ENCODE measurements at regions not wholly inside any gene's neighbourhood (a gene's known extent, or its start where the extent isn't known, plus 50 kb on each side); places are given as distances from the start of the nearest gene placed in this dataset.

DNA sequence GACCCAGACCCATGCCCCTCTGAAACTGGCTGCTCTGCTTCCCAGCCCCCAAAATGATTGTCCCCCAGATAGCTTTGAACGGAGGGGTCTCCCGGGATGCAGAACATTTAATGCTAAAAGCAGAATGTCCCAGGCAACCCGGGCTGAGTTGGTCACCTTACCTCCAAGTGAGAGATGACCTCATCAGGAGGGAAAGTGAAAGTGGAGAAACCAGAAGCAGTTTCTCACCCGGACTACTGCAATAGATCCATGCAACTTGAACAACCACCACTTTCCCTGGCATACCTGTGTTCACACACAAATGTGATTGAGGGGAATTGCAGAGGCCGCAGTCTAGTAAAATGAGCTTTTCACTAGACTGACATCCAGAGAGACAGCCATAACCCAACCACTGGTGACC, 75.3 kb upstream of the NPAS2 start:
- Histone ChIP-seq H3K4me2 (ENCODE audit: low read length) (peak overlapping the region; percentile 29), H3K9me3 (ENCODE audit: insufficient read depth, low read depth, low read length) (no peaks in the 10 kb centered on the region), H3K9ac (ENCODE audit: low read length) (peak overlapping the region; percentile 26), H3K27me3 (ENCODE audit: insufficient read depth, low read length) (no peaks in the 10 kb centered on the region), H2AFZ (ENCODE audit: low read depth, low read length) (peak overlapping the region; percentile 15), H4K20me1 (ENCODE audit: insufficient read depth, low read length) (no peaks in the 10 kb centered on the region), H3K79me2 (ENCODE audit: insufficient read depth, low read length) (no peaks in the 10 kb centered on the region), H3K36me3 (ENCODE audit: insufficient read depth, low read length) (no peaks in the 10 kb centered on the region), H3K4me3 (ENCODE audit: insufficient read depth, low read depth, low read length) (no peak overlapping the region), H3K4me1 (ENCODE audit: insufficient read depth, low read length) (peaks cover 46% of the 10 kb centered on the region), H3K27ac (ENCODE audit: low read depth, low read length) (no peak overlapping the region)
- Mint-ChIP-seq H3K9me3 (ENCODE audit: unreplicated experiment) (peaks cover 3% of the 10 kb centered on the region), H3K4me1 (ENCODE audit: low read depth, unreplicated experiment) (peaks cover 36% of the 10 kb centered on the region), H3K4me3 (ENCODE audit: unreplicated experiment) (peak overlapping the region; percentile 17), H3K27me3 (ENCODE audit: low read depth, unreplicated experiment) (peaks cover 7% of the 10 kb centered on the region), H3K27ac (ENCODE audit: unreplicated experiment) (peak overlapping the region; percentile 84), H3K36me3 (ENCODE audit: low read depth, unreplicated experiment) (no peaks in the 10 kb centered on the region)
- no peak for FAIRE-seq
- peak; percentile 63 for DNase-seq (ENCODE audit: low read depth)
- TF ChIP-seq CTCF (IDR thresholded peaks at IDR 0.05; ENCODE audit: insufficient read depth, low read depth, low read length) (no peak), EZH2 (IDR thresholded peaks at IDR 0.05; ENCODE audit: insufficient read depth, low read length) (no peak)

DNA sequence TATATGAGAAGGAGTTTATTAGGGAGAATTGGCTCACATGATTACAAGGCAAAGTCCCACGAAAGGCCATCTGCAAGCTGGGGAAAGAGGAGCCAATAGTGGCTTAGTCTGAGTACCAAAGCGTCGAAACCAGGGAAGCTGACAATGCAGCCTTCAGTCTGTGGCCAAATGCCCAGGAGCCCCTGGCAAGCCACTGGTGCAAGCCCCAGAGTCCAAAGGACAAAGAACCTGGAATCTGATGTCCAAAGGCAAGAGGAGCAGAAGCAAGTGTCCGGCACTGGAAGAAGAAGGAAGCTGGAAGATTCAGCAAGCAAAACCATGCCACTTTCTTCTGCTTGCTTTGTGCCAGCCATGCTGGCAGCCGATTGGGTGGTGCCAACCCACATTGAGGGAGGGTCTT, 74.3 kb upstream of the NPAS2 start:
- FAIRE-seq: no peak
- Mint-ChIP-seq H3K36me3 (ENCODE audit: low read depth, unreplicated experiment) (no peaks in the 10 kb centered on the region), H3K4me1 (ENCODE audit: low read depth, unreplicated experiment) (peaks cover 36% of the 10 kb centered on the region), H3K27ac (ENCODE audit: unreplicated experiment) (no peak overlapping the region), H3K27me3 (ENCODE audit: low read depth, unreplicated experiment) (peaks cover 7% of the 10 kb centered on the region), H3K4me3 (ENCODE audit: unreplicated experiment) (no peak overlapping the region), H3K9me3 (ENCODE audit: unreplicated experiment) (peaks cover 3% of the 10 kb centered on the region)
- Histone ChIP-seq H3K79me2 (ENCODE audit: insufficient read depth, low read length) (no peaks in the 10 kb centered on the region), H3K27me3 (ENCODE audit: insufficient read depth, low read length) (no peaks in the 10 kb centered on the region), H3K4me1 (ENCODE audit: insufficient read depth, low read length) (peaks cover 46% of the 10 kb centered on the region), H3K4me2 (ENCODE audit: low read length) (no peak overlapping the region), H3K9ac (ENCODE audit: low read length) (no peak overlapping the region), H2AFZ (ENCODE audit: low read depth, low read length) (no peak overlapping the region), H3K4me3 (ENCODE audit: insufficient read depth, low read depth, low read length) (no peak overlapping the region), H4K20me1 (ENCODE audit: insufficient read depth, low read length) (no peaks in the 10 kb centered on the region), H3K9me3 (ENCODE audit: insufficient read depth, low read depth, low read length) (peaks cover under 1% of the 10 kb centered on the region), H3K36me3 (ENCODE audit: insufficient read depth, low read length) (no peaks in the 10 kb centered on the region), H3K27ac (ENCODE audit: low read depth, low read length) (no peak overlapping the region)
- no peak for TF ChIP-seq EZH2 (IDR thresholded peaks at IDR 0.05; ENCODE audit: insufficient read depth, low read length)
- DNase-seq (ENCODE audit: low read depth): no peak

DNA sequence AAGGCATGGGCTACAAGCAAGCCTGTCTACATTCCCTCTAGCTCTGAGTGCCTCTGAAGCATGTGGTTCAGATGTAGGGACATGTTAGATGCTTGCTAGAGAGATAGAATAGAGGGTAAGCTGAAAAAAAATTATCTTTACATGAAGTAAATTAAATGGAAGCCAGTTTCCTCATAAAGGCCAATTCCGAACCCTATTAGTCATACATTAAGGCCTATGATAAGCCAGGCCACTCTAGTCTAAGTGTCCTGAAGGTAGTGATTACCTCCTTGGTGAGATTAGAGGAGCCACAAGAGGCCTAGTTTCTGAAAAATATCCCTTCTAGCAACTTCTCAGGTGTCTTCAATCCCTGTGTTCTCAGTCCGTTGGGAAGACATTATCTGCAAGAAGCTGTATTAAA, 72.4 kb upstream of the NPAS2 start:
- H3K27ac Mint-ChIP-seq (ENCODE audit: unreplicated experiment): no peak overlapping the region

More for the DNA sequence above, 72.4 kb upstream of the NPAS2 start:
- H4K20me1 ChIP-seq (ENCODE audit: insufficient read depth, low read length): no peaks in the 10 kb centered on the region
- H3K4me3 ChIP-seq (ENCODE audit: insufficient read depth, low read depth, low read length): no peak overlapping the region
- H3K4me1 ChIP-seq (ENCODE audit: insufficient read depth, low read length): peaks cover 48% of the 10 kb centered on the region
- H3K36me3 ChIP-seq (ENCODE audit: insufficient read depth, low read length): no peaks in the 10 kb centered on the region
- peak; percentile 51 for DNase-seq (ENCODE audit: low read depth)
- H3K4me2 ChIP-seq (ENCODE audit: low read length): peak overlapping the region; percentile 16
- H3K27me3 ChIP-seq (ENCODE audit: insufficient read depth, low read length): no peaks in the 10 kb centered on the region
- peaks cover 3% of the 10 kb centered on the region for H3K9me3 ChIP-seq (ENCODE audit: insufficient read depth, low read depth, low read length)
- H3K27ac ChIP-seq (ENCODE audit: low read depth, low read length): no peak overlapping the region
- H3K9ac ChIP-seq (ENCODE audit: low read length): no peak overlapping the region
- H2AFZ ChIP-seq (ENCODE audit: low read depth, low read length): no peak overlapping the region
- FAIRE-seq: peak; percentile 23
- Mint-ChIP-seq H3K4me1 (ENCODE audit: low read depth, unreplicated experiment) (peaks cover 31% of the 10 kb centered on the region), H3K9me3 (ENCODE audit: unreplicated experiment) (peaks cover 3% of the 10 kb centered on the region), H3K27me3 (ENCODE audit: low read depth, unreplicated experiment) (peaks cover 10% of the 10 kb centered on the region), H3K36me3 (ENCODE audit: low read depth, unreplicated experiment) (no peaks in the 10 kb centered on the region), H3K4me3 (ENCODE audit: unreplicated experiment) (no peak overlapping the region)
- H3K79me2 ChIP-seq (ENCODE audit: insufficient read depth, low read length): no peaks in the 10 kb centered on the region
- TF ChIP-seq CTCF (IDR thresholded peaks at IDR 0.05; ENCODE audit: insufficient read depth, low read depth, low read length): no peak
- TF ChIP-seq EZH2 (IDR thresholded peaks at IDR 0.05; ENCODE audit: insufficient read depth, low read length): no peak
